GM23248 (cell line): ENCODE measurements at regions not wholly inside any gene's neighbourhood (a gene's known extent, or its start where the extent isn't known, plus 50 kb on each side); places are given as distances from the start of the nearest gene placed in this dataset.

Experiments
- EZH2 ChIP-seq: fragments of 200-600 bp; sonication (generic); IDR thresholded peaks from 2 replicates; pipeline ENCODE4 v1.6.1; 2018; ENCODE audit warnings: antibody characterized with exemption, mild to moderate bottlenecking; ENCODE audit not compliant: insufficient read depth, poor library complexity, severe bottlenecking
- EZH2phosphoT487 ChIP-seq: fragments of 200-600 bp; sonication (generic); IDR thresholded peaks from 2 replicates; pipeline ENCODE4 v1.6.1; 2018; ENCODE audit warnings: antibody characterized with exemption, moderate library complexity, mild to moderate bottlenecking, low read depth; ENCODE audit not compliant: insufficient read depth

- TF ChIP-seq EZH2: no peak
- no peak for TF ChIP-seq EZH2phosphoT487
These were observed 171.5 kb upstream of the SP4 start for GRCh38 chr7:21256310-21256877.
